Sigmoid colon (tissue), 3 donors: ENCODE measurements at regions not wholly inside any gene's neighbourhood (a gene's known extent, or its start where the extent isn't known, plus 50 kb on each side); places are given as distances from the start of the nearest gene placed in this dataset.

Experiments
- CTCF ChIP-seq, 4 experiments: fragments of 450-650 bp in 3 of 4; fragments of 200-600 bp in 1 of 4; IDR thresholded peaks; one replicate each; pipeline ENCODE4 v1.5.1; 2016 to 2019; ENCODE audit warnings: antibody characterized with exemption in 4 of 4, mild to moderate bottlenecking in 3 of 4, moderate library complexity in 2 of 4
- POLR2A ChIP-seq, 2 donors: fragments of 450-650 bp; IDR thresholded peaks; one replicate each; pipeline ENCODE4 v1.6.1; 2016; ENCODE audit warnings: antibody characterized with exemption in 2 of 2, mild to moderate bottlenecking in 2 of 2, moderate library complexity in 2 of 2

- TF ChIP-seq POLR2A (IDR thresholded peaks at IDR 0.05) = no peak
- no peak for TF ChIP-seq CTCF (IDR thresholded peaks at IDR 0.05)
Measured at GRCh38 chr1:112852276-112852675, 103.7 kb downstream of the SLC16A1 start.
